GM19240 (cell line): ENCODE measurements at regions not wholly inside any gene's neighbourhood (a gene's known extent, or its start where the extent isn't known, plus 50 kb on each side); places are given as distances from the start of the nearest gene placed in this dataset.

ENCODE experiments used
- DNase-seq: peaks from one replicate; pipeline ENCODE4 v3.0.0; 2011; ENCODE audit warnings: low spot score; ENCODE audit not compliant: insufficient read length

DNA sequence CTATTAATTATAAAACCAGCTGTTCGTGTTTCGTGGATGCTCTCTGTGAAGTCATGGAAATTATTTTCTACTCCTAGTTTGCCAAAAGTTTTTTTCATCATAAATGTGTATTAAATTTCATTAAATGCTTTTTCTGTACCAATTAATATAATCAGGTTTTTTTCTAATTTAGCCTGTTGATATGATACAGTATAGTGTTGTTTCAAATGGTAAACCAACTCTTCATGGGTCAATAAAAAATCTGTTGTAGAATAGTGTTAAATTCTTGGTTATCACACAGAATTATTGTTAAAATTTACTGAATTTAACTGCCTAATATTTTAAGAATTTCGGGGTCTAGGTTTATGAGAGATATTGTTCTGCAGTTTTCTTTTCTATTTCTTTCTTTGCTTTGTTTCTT lies 505.9 kb upstream of the MANEA start:
- no peak for DNase-seq

DNA sequence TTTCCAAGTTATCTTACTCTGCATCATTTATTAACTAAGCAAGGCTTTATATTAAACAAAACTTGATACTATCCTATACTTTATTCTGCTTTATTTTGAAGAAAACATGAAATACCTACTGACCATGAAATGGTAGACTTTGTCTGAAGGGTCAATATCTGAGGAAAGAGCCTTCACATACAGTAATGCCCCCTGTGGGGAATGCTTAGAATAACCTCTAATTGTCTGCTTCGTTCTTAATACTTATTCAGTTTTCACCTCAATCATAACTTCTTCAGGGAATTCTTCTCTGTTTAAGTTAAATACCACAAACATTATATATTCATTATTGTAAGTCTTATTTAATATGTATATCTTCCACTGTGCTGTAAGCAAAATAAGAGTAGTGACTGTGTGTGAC lies 498.9 kb upstream of the MANEA start:
- DNase-seq, result no peak

DNA sequence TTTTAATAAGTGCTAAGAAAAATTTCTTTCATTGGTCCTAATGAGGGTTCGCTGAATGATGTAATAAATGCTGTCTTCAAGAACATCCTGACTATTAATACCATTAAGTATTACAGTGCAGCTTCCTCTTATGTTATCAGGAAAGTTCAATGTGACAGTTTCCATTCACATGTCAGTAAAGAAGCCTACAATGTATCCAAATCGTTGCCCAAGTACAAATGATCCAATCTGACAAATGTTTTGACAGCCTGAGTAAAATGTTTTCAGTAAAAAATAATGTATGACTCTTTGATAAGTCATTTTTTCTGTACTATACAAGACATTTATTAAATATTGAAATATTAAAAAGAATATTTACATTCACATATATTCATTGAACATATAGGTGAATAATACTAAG lies 496.1 kb upstream of the MANEA start:
- no peak for DNase-seq

DNA sequence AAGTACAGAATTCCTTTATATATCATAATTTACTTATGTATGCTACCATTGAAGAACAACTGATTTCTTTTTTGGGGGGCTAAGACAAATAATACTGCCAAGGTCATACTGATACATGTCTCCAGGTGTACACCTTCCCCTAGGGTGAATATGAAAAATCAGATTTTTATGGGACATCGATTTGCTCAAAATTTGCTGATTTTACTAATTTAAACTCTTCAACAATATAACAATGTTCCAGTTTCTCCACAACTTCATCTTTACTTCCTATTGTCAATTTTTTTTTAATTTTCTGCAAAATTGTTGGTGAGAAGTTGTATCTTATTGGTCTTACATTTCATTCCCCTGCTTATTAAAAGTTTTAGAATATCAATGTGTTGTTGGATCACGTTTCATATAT lies 495.4 kb upstream of the MANEA start:
- DNase-seq, result no peak

DNA sequence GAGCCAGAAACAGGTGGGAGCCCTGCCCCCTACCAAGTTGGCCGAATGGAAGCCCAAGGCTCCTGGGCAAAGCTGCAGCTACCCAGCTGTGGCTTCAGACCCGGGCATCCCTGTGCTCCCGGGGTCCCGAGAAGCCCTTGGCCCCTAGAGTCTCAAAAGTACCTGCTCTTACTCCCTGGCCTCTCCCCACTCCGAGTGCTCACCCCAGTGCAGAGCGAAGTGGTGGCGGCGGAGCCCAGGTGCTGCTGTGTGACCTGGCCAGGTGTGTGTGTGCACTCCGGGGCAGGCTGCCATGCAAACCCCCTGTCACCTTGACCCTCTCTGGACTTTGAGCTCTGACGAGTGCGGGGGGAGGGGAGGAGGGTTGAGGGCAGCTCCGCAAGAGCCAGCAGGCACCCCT lies 493.8 kb upstream of the MANEA start:
- no peak for DNase-seq

DNA sequence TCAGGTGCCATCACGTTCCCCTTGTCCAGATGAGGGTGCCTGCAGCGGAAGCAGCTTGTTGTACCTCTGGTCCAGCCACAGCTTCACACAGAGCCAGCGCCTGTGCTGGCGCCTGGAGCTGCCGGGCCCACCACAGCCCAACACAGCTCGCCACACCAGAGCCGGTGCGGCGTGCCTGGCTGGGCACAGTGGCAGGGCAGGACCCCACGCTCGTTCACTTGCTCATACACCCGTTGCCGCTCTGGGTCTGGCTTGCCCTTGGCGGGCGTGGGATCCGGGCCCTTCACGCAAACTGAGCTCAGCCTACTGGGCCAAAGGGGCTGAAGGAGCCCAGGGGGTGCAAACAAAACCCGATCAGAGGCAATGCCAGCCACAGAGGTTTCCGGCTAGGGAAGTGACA lies 492.5 kb upstream of the MANEA start:
- DNase-seq, result no peak

DNA sequence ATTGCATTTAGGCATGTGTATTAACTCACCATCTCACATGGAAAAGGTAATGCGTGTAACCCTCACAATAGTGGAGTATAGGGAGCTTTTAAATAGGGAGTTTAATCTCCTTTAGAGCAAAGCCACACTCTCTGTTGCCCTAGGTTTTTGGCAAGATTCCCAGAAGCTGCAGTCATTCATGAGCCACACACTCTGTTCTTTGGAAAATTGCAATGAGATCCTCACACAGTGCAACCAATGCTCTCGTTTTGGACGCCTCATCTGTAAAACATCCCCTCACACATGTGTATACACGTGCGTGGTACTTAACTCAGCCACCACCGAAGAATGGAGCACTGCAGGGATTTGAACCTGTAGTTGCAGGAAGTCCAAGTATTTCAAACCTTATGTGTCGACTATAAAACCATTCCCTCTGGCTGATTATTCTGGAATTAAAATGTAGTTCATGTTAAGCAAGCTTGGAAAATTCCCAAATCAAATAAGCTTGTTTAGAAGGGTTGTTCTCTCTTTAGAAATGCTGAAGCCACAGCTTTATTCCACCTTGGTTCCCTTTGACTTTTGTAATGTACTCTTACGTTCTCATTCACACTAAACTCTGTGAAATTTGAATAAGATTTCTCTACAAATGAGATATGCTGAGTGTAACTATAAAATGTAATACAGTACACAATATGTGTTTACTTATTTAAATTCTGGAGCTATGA lies 489.8 kb upstream of the MANEA start:
- DNase-seq, result no peak

DNA sequence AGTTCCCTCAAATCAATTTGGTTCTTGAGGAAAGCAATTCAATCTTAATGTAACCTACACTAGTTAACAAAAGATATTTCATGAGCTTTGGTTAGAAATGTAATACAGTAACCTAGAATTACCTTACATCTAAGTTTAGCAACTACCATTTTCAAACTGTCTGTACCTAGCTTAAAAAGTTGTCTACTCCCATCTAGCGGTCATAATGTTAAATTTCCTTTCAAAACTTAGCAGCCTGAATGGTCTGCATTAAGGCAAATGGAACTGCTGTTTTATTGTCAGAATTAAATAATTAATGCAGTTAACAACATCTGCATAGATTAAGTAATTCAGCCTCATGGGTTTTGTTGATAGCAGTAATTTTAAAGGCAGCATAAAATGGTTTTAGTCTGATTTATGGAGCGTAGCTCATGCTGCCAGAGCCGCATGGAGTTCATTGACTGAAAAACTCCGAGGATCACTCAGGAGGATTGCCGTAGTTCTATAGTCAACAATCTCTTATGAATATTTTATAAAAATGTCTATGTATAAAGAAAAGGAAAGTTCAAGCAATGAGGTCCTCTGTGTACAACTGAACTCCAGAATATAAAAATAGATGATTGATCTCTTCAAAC lies 485.4 kb upstream of the MANEA start:
- no peak for DNase-seq

DNA sequence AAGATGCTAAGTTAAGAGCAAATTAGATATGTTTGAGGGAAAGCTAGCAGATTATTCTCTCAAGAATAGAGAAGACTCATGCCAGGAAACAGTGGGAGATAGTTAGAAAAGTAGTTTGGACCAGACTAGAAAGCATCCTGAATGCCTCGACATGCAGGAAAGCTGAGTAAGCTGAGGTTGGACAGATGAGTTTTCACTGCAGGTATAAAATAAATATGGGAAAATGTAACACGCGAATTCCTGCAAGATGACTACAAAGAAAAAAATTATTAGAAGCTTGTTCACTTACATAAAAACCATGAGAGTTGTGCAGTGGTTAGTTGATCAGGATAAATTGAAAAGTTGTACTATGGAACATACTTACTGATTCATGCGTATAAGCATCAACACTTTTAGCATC lies 484.2 kb upstream of the MANEA start:
- DNase-seq, result no peak

DNA sequence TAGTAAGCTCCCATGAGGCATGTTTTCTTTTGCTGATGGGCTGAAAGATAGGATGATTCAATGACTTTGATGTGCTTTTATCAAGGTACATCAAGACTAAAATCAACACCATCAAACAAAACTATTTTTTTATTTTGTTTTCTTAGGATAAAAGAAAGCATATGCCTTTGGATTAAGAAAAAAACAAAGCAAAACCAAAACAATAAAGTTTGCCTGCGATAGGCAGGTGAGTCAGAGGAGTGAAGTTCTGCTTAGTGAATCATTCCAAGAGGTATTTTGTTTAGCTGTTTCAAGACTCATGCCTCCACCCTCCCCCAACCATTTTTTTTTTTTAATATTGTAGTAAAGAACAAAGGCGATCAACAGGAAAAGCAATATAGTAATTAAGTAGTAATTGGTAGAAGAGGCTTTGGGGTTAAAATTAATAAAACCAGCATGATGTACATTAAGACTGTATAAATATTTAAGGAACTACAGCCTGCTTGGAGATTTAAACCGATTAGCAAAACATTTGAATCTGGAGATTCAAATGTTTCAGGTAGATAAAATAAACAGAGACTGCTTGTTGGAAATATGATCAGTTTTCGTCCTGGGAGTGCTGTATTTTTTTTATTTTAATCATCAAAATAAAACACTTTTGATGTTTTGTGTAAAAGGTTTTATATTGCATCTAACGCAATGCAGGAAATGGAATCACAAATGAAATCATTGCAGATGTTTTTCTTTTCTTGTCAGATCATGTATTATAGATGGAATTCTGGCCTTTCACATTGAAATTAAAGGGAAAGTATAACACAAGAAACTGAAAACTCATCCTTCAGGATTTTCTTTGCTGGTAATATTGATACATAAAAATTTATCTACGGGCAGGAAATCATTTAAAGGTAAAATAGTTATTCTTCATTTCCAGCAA lies 482.3 kb upstream of the MANEA start:
- DNase-seq, result no peak

DNA sequence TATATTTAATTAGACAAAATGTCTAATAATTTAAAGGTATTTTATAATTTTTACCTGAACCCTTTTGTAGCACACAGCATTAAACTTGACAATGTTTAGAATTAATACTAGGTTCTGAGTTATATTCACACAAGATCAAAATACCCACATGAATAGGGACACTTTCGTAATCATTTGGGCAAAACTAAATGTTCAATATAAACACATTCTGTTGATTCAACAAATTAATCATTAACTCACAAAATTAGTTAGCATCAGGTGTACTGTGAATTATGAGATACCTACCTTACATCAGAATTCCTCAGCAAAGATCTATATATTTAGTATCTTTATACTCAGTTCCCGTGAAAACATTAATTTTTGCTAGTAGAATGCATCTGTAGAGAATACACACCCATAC lies 481.5 kb upstream of the MANEA start:
- DNase-seq, result no peak

DNA sequence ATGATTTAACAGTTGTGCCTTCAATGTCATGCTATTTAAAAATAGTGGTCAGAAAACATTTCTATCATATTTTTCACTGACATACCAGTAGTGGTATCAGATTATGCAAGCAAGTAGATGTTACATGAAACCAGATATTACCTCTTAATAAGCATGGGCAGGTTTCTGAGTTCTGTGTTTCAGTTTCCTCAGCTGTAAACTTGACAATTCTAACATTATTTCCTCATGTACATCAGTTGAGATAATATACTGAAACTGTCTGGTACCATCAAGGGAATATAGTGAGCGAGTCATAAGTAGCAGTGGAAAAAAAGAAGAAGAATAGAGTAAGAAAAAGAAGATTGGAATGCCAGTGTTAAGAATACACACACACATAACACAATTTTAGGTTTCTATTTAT lies 477.9 kb upstream of the MANEA start:
- no peak for DNase-seq

DNA sequence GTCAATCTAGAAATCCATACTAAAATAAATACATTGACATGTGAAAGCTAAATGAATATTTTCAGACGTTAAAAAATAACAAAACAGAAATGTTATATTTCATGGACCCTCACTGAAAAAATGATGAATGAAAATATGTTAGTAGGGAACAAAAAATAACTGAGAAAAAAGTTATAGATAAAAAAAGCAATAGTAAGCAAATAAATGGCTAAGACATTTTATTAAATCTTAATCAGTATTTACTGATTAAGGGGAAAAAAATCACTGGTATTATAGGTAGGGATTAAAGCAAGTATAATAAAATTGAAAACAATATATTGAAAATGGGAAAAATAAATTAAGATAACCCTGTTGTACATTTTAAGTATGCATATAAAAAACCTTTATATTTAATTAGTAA lies 468.1 kb upstream of the MANEA start:
- no peak for DNase-seq

DNA sequence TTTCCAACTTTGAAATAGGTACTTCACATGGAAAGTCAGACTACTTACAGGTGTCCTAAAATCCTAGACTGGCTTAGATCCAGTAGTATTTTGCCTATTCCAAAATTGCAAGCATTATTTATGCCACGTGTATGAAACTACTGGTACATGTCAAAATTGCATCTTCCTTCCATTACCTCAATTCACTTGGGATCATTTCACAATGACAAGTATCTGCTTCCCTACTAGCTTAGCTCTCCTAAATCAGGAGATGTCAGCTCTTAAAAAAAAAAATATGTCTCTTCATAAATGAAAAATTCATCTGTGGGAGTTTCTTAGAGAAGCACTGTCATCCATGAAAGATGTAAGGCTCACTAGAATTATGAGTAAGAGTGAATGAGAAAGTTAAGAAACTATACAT lies 466.6 kb upstream of the MANEA start:
- no peak for DNase-seq

DNA sequence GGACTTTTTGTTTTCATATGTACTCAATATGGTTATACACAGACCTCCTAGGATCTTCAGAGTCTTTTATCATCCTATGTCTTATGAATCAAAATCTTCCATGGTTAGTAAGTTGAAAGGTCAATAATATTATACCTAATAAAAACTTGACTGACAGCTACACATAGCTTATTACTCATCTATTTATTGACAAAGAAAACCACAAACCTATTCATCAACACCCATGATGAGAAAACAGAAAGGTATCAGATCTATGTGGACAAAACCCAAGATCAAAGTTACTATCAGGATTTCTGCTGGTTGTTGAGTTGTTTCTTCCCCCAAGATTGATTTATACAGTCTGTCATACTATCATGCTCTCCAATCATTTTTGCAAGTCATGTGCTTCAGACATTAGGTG lies 460.1 kb upstream of the MANEA start:
- no peak for DNase-seq

DNA sequence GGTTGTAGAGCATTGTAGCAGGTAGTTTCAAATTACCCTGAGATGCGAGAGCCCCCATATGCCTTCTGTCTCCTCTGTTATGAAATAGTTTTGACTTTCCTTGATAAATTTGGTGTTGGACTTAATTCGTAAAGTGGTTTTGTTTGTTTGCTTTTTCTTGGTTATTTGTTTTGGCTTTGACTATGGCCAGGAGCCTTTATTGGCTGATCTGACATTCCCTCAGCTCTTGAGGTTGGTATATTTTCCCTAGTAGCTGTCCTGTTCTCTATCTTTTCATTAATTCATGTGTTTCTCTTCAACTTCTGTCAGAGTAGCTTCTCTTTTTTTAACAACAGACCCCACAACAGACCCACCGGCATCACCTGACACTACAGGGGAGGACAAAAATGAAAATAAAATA lies 457.4 kb upstream of the MANEA start:
- no peak for DNase-seq

DNA sequence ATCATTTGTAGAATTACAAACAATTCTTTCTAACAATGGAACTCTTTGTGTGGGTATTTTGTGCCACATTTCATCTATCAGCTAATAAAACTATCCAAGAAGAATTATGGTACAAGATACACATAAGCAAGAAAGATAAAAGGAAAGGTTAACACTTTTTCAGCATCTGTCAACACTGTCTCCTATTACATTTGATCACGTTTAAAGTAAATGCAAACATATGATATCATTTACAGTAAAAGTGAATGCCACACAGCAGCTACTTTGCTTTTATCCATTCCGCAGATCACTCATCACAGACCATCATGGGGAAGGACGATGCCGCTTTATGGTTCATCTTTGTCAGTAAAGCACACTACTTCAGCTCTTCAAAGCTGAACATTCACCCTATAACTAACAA lies 456.4 kb upstream of the MANEA start:
- no peak for DNase-seq

DNA sequence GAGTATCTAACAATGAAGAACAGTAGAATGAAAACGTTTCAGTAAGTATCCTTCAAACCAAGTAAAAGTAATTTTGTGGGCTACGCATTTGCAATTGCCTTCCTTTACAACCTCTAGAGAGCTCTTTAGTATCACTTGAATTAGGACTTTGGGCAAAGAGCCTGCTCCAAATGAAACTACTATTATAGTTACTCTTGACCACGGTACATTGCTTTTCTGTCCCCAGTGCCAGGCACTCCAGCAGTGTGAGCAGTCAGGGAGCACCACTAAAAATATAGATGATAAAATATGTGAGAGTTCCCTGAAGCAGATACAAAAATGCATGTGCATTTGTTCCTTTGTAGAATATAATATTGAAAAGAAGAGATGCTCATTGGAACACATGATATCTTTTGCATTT lies 450.1 kb upstream of the MANEA start:
- DNase-seq, result no peak

DNA sequence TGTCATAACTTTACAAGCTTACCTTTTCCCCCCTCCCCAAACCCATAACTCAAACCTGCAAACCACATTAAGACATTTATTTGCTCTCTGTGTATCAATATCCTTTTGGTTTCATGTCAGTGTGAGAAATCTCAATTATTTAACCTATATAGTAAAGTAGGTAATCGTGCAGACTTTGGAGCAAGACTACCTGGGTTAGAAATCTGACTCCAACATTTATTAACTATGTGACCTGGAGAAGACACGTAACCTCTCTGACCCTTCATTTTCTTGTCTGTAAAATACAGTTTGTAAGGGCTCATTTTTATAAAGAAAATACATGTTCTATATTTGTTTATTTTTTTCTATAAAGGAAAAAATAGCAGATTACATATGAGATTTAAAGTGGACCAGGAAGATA lies 448.9 kb upstream of the MANEA start:
- DNase-seq, result no peak

DNA sequence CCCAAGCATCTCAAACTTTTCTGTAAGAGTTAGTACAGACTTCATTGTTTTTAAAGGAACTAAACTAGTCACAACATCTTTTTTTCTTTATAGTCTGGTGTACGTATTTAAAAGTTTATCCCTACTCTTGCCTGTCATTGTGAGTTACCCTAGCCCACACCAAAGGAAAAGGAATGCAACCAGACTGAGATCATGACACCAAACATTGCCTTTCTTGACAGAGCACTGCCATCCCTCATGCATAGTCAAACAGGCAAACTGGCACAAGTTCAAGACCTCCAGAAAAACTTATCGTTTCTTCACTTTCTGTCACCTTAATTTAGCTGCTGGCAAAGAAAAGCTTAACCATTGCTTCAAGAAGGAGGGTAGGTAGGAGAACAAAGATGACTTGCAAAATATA lies 448.4 kb upstream of the MANEA start:
- DNase-seq, result no peak

DNA sequence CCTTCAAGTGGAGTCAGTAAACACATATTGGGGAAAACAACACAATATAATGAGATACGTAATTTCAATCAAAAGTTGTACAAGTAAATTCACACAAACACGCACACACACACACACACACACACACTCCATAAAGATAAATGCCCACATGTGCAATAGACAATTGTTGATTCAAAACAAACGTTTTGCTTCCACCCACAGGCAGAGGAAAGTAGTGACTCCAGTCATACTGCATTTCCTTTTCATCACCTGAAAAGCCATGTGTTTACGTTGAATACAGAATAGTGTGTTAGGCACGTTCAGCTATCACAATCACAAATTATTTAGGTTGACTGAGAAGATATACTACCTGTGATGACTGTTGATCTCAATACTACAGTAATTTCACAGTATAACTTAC lies 443.8 kb upstream of the MANEA start:
- no peak for DNase-seq

DNA sequence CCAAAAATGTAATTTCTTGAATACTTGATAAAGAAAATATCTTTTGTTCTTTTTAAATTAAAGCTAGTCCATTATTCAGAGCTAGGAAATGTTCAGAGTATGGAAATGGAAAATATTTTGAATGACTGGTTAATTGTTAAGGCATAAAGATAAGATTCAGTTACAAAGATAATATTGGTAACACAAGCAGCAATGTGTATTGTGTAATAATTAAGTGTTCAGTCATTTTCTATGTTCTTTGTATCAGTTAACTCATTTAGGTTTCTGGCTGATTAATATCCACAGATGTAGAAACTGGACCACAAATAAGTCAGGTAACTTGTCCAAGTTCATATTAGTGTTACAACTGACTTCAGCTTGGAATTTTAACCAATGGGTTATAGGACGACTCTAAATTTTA lies 442.2 kb upstream of the MANEA start:
- DNase-seq, result no peak

DNA sequence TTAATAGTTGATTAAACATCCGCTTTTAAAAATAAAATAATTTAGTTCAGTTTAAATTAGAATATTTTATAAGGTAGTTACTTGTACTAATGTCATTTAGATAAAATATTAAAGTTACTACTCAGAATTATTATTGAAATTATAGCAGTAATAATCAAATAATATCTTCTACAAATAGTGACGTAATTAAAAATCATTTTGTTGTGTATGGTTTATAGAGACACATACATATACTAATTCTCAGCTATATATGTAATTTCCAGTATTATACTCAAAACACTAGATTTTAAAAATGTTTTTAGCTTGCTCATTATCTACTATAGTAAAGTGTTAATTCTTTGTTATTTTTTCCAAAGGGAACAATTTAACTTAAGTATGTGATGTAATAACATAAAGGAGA lies 435.2 kb upstream of the MANEA start:
- DNase-seq, result no peak
